NCI-H524 (cell line): ENCODE measurements at regions not wholly inside any gene's neighbourhood (a gene's known extent, or its start where the extent isn't known, plus 50 kb on each side); places are given as distances from the start of the nearest gene placed in this dataset.

ENCODE experiments used
- DNase-seq, 2 experiments: peaks; one replicate each; lab custom pipeline; 2025; lab: John Stamatoyannopoulos, UW

- no peak for DNase-seq
These were observed 1381.4 kb downstream of the TBC1D22A start for GRCh38 chr22:48143856-48144255.

GRCh38 chr22:48142388-48142787 is 1379.9 kb downstream of the TBC1D22A start:
- no peak for DNase-seq

GRCh38 chr22:48141301-48141700 is 1378.9 kb downstream of the TBC1D22A start:
- no peak for DNase-seq

- no peak for DNase-seq
These were observed 1377.9 kb downstream of the TBC1D22A start for GRCh38 chr22:48140261-48140813.

- no peak for DNase-seq
These were observed 1377.3 kb downstream of the TBC1D22A start for GRCh38 chr22:48139776-48140175.

GRCh38 chr22:48138855-48139254 is 1376.4 kb downstream of the TBC1D22A start:
- DNase-seq: no peak

GRCh38 chr22:48138427-48138826 is 1376.0 kb downstream of the TBC1D22A start:
- no peak for DNase-seq

- DNase-seq: peak in 1 of 2 experiments; percentile 25
These were observed 1375.2 kb downstream of the TBC1D22A start for GRCh38 chr22:48137640-48138039.

GRCh38 chr22:48135592-48135991 is 1373.1 kb downstream of the TBC1D22A start:
- no peak for DNase-seq

- no peak for DNase-seq
These were observed 1363.0 kb downstream of the TBC1D22A start for GRCh38 chr22:48125416-48125815.

- DNase-seq: no peak
These were observed 1359.5 kb downstream of the TBC1D22A start for GRCh38 chr22:48121984-48122383.

GRCh38 chr22:48118654-48119053 is 1356.2 kb downstream of the TBC1D22A start:
- no peak for DNase-seq

- no peak for DNase-seq
These were observed 1354.4 kb downstream of the TBC1D22A start for GRCh38 chr22:48116871-48117270.

GRCh38 chr22:48112687-48113521 is 1350.5 kb downstream of the TBC1D22A start:
- no peak for DNase-seq

- no peak for DNase-seq
These were observed 1344.3 kb downstream of the TBC1D22A start for GRCh38 chr22:48106715-48107259.

GRCh38 chr22:48106215-48106614 is 1343.8 kb downstream of the TBC1D22A start:
- DNase-seq: no peak

GRCh38 chr22:48105259-48105658 is 1342.8 kb downstream of the TBC1D22A start:
- peak; percentile 40 to 79 for DNase-seq

GRCh38 chr22:48104766-48105165 is 1342.3 kb downstream of the TBC1D22A start:
- DNase-seq: no peak

GRCh38 chr22:48104102-48104738 is 1341.8 kb downstream of the TBC1D22A start:
- no peak for DNase-seq

- peak in 1 of 2 experiments; percentile 34 for DNase-seq
These were observed 1340.9 kb downstream of the TBC1D22A start for GRCh38 chr22:48103126-48103875.

GRCh38 chr22:48102581-48102980 is 1340.1 kb downstream of the TBC1D22A start:
- DNase-seq: no peak

- no peak for DNase-seq
These were observed 1339.3 kb downstream of the TBC1D22A start for GRCh38 chr22:48101704-48102103.
